Large intestine (tissue), 3 donors: ENCODE measurements at regions not wholly inside any gene's neighbourhood (a gene's known extent, or its start where the extent isn't known, plus 50 kb on each side); places are given as distances from the start of the nearest gene placed in this dataset.

ENCODE experiments used
- DNase-seq, 2 donors: peaks; one replicate each; pipeline versions ENCODE4 v3.0.0 to v3.0.0-alpha.2; 2013
- H3K27ac ChIP-seq: one replicate; pipeline ENCODE4 v1.5.1; 2013; ENCODE audit warnings: low read length
- H3K27me3 ChIP-seq: 2 replicates; pipeline ENCODE4 v1.6.1; 2013; ENCODE audit warnings: low read length; ENCODE audit not compliant: control insufficient read depth, insufficient read depth
- H3K36me3 ChIP-seq: 2 replicates; pipeline ENCODE4 v1.6.1; 2013; ENCODE audit warnings: low read length; ENCODE audit not compliant: control insufficient read depth, insufficient read depth
- H3K4me1 ChIP-seq: one replicate; pipeline ENCODE4 v1.6.1; 2013; ENCODE audit warnings: low read length; ENCODE audit not compliant: control insufficient read depth, insufficient read depth
- H3K4me3 ChIP-seq: one replicate; pipeline ENCODE4 v1.5.1; 2013; ENCODE audit warnings: low read length
- H3K9me3 ChIP-seq: one replicate; pipeline ENCODE4 v1.6.1; 2013; ENCODE audit warnings: mild to moderate bottlenecking, low read depth, low read length, moderate library complexity; ENCODE audit not compliant: control insufficient read depth
- WGBS: methylation state at CpG from one replicate; pipeline ENCODE4 v1.1.5; 2013; ENCODE audit warnings: low lambda C conversion rate; ENCODE audit not compliant: insufficient coverage; 5-methylcytosine and 5-hydroxymethylcytosine counted together

- no peaks in the 10 kb centered on the region for H3K9me3 ChIP-seq
- H3K4me3 ChIP-seq: no peak overlapping the region
- WGBS: no CpG with 5 or more reads among the region's 2 CpGs
- H3K36me3 ChIP-seq: no peaks in the 10 kb centered on the region
- no peak overlapping the region for H3K27ac ChIP-seq
- H3K27me3 ChIP-seq: no peaks in the 10 kb centered on the region
- DNase-seq: no peak
- H3K4me1 ChIP-seq: no peaks in the 10 kb centered on the region
Measured at GRCh38 chr1:56406821-56407220, 172.5 kb downstream of the PLPP3 start.

GRCh38 chr1:56404561-56405030 is 174.8 kb downstream of the PLPP3 start:
- WGBS: no CpG with 5 or more reads among the region's 7 CpGs
- H3K27me3 ChIP-seq: no peaks in the 10 kb centered on the region
- H3K4me3 ChIP-seq: no peak overlapping the region
- no peak overlapping the region for H3K27ac ChIP-seq
- no peaks in the 10 kb centered on the region for H3K9me3 ChIP-seq
- H3K4me1 ChIP-seq: no peaks in the 10 kb centered on the region
- DNase-seq: no peak
- H3K36me3 ChIP-seq: no peaks in the 10 kb centered on the region

GRCh38 chr1:56404066-56404465 is 175.3 kb downstream of the PLPP3 start:
- WGBS: 100% methylated on average over 1 of the region's 4 CpGs
- Histone ChIP-seq H3K36me3 (no peaks in the 10 kb centered on the region), H3K27me3 (no peaks in the 10 kb centered on the region), H3K4me3 (no peak overlapping the region), H3K27ac (no peak overlapping the region), H3K4me1 (no peaks in the 10 kb centered on the region), H3K9me3 (no peaks in the 10 kb centered on the region)
- no peak for DNase-seq

GRCh38 chr1:56403321-56403720 is 176.0 kb downstream of the PLPP3 start:
- Histone ChIP-seq H3K4me3 (no peak overlapping the region), H3K9me3 (no peaks in the 10 kb centered on the region), H3K27ac (no peak overlapping the region), H3K36me3 (no peaks in the 10 kb centered on the region), H3K27me3 (no peaks in the 10 kb centered on the region), H3K4me1 (no peaks in the 10 kb centered on the region)
- no peak for DNase-seq
- WGBS: 64% methylated on average over 3 of the region's 4 CpGs

GRCh38 chr1:56401191-56401590 is 178.2 kb downstream of the PLPP3 start:
- WGBS: no CpG with 5 or more reads among the region's 1 CpG
- no peak overlapping the region for H3K4me3 ChIP-seq
- no peaks in the 10 kb centered on the region for H3K36me3 ChIP-seq
- H3K27me3 ChIP-seq: no peaks in the 10 kb centered on the region
- DNase-seq: no peak
- H3K4me1 ChIP-seq: peaks cover 3% of the 10 kb centered on the region
- H3K9me3 ChIP-seq: no peaks in the 10 kb centered on the region
- no peak overlapping the region for H3K27ac ChIP-seq

GRCh38 chr1:56400526-56400925 is 178.8 kb downstream of the PLPP3 start:
- Histone ChIP-seq H3K27ac (no peak overlapping the region), H3K36me3 (no peaks in the 10 kb centered on the region), H3K4me3 (no peak overlapping the region), H3K4me1 (peaks cover 4% of the 10 kb centered on the region), H3K9me3 (no peaks in the 10 kb centered on the region), H3K27me3 (no peaks in the 10 kb centered on the region)
- DNase-seq: no peak

- Histone ChIP-seq H3K27me3 (no peaks in the 10 kb centered on the region), H3K36me3 (no peaks in the 10 kb centered on the region), H3K4me3 (no peak overlapping the region), H3K9me3 (no peaks in the 10 kb centered on the region), H3K27ac (no peak overlapping the region), H3K4me1 (peaks cover 4% of the 10 kb centered on the region)
- no peak for DNase-seq
- WGBS: no CpG with 5 or more reads among the region's 3 CpGs
Measured at GRCh38 chr1:56399795-56400194, 179.6 kb downstream of the PLPP3 start.

- no peaks in the 10 kb centered on the region for H3K27me3 ChIP-seq
- no peak overlapping the region for H3K27ac ChIP-seq
- H3K9me3 ChIP-seq: no peaks in the 10 kb centered on the region
- no peaks in the 10 kb centered on the region for H3K36me3 ChIP-seq
- no CpG with 5 or more reads among the region's 2 CpGs for WGBS
- H3K4me1 ChIP-seq: peaks cover 4% of the 10 kb centered on the region
- no peak for DNase-seq
- no peak overlapping the region for H3K4me3 ChIP-seq
Measured at GRCh38 chr1:56399326-56399725, 180.0 kb downstream of the PLPP3 start.

- H3K27me3 ChIP-seq: no peaks in the 10 kb centered on the region
- no peak overlapping the region for H3K4me3 ChIP-seq
- H3K9me3 ChIP-seq: no peaks in the 10 kb centered on the region
- no CpG with 5 or more reads among the region's 2 CpGs for WGBS
- H3K36me3 ChIP-seq: no peaks in the 10 kb centered on the region
- no peak for DNase-seq
- H3K27ac ChIP-seq: no peak overlapping the region
- H3K4me1 ChIP-seq: peaks cover 4% of the 10 kb centered on the region
Measured at GRCh38 chr1:56397811-56398231, 181.5 kb downstream of the PLPP3 start.

- no peak overlapping the region for H3K4me3 ChIP-seq
- H3K27ac ChIP-seq: no peak overlapping the region
- peaks cover 4% of the 10 kb centered on the region for H3K4me1 ChIP-seq
- no peak for DNase-seq
- no peaks in the 10 kb centered on the region for H3K36me3 ChIP-seq
- no peaks in the 10 kb centered on the region for H3K9me3 ChIP-seq
- 80% methylated on average over 1 of the region's 2 CpGs for WGBS
- H3K27me3 ChIP-seq: no peaks in the 10 kb centered on the region
Measured at GRCh38 chr1:56397409-56397808, 182.0 kb downstream of the PLPP3 start.

GRCh38 chr1:56396581-56396980 is 182.8 kb downstream of the PLPP3 start:
- H3K4me3 ChIP-seq: no peak overlapping the region
- DNase-seq: peak; percentile 64 to 78
- H3K9me3 ChIP-seq: no peaks in the 10 kb centered on the region
- H3K36me3 ChIP-seq: no peaks in the 10 kb centered on the region
- WGBS: 0% methylated on average over 1 of the region's 4 CpGs
- H3K27ac ChIP-seq: no peak overlapping the region
- H3K27me3 ChIP-seq: no peaks in the 10 kb centered on the region
- peaks cover 4% of the 10 kb centered on the region for H3K4me1 ChIP-seq
